ENCODE measurements at regions not wholly inside any gene's neighbourhood (a gene's known extent, or its start where the extent isn't known, plus 50 kb on each side); places are given as distances from the start of the nearest gene placed in this dataset.

DNA sequence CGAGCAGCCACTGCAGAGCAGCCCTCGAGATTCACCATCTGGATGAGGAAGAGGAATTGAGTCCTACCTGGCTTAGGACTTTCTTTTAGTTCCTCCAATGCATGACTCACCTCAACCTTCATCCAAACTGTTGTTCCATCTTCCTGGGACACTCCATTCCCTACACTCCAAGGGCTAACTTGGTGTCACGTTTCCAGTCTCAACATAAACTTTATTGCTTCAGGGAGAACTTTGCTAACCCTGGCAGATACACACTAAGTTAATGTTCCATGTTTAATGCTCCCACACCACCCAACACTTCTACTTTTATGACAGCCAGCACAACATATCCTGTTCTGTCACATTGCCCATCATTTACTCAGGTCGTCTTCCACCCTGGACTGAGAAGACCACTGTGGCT, 164.4 kb downstream of the RBM26 start:
- TF ChIP-seq, protein P1, sequence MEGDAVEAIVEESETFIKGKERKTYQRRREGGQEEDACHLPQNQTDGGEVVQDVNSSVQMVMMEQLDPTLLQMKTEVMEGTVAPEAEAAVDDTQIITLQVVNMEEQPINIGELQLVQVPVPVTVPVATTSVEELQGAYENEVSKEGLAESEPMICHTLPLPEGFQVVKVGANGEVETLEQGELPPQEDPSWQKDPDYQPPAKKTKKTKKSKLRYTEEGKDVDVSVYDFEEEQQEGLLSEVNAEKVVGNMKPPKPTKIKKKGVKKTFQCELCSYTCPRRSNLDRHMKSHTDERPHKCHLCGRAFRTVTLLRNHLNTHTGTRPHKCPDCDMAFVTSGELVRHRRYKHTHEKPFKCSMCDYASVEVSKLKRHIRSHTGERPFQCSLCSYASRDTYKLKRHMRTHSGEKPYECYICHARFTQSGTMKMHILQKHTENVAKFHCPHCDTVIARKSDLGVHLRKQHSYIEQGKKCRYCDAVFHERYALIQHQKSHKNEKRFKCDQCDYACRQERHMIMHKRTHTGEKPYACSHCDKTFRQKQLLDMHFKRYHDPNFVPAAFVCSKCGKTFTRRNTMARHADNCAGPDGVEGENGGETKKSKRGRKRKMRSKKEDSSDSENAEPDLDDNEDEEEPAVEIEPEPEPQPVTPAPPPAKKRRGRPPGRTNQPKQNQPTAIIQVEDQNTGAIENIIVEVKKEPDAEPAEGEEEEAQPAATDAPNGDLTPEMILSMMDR (IDR thresholded peaks at IDR 0.05): no peak
- no peak for TF ChIP-seq POLR2A (IDR thresholded peaks at IDR 0.05)
